D721Med (cell line): ENCODE measurements at regions not wholly inside any gene's neighbourhood (a gene's known extent, or its start where the extent isn't known, plus 50 kb on each side); places are given as distances from the start of the nearest gene placed in this dataset.

Experiments
- DNase-seq: peaks from one replicate; pipeline ENCODE4 v3.0.0; 2011; ENCODE audit warnings: low spot score; ENCODE audit not compliant: insufficient read length
- FAIRE-seq: peaks from 2 replicates; lab custom pipeline; 2011; peaks lifted over from hg19 to GRCh38; lab: Jason Lieb, UNC
- TF ChIP-seq, protein P1 (sequence below): IDR thresholded peaks from 2 replicates; pipeline ENCODE4 v1.5.1; 2012; ENCODE audit warnings: mild to moderate bottlenecking, control low read depth; ENCODE audit not compliant: insufficient read depth; ENCODE audit errors: missing control alignments

DNA sequence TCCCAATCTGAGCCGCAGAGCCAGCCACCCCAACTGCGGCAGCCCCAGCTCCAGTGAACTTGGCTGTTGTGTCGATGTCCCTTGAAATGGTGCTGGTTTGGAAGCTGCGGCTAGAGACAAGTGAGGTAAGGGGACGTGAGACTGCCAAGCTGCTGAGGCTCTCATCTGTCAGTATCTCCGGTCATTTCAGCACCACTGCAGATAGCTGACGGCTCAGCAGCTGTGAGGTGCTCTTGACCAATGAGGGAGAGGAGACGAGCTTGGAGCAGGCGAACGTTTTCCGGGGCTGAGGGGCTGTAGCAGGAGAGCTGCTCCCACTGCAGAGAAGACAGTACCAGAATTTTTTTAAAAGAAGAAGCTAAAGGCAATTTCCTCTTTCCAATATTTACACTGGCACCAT lies 175.5 kb upstream of the CASK start:
- no peak for FAIRE-seq
- no peak for DNase-seq
- TF ChIP-seq, protein P1, sequence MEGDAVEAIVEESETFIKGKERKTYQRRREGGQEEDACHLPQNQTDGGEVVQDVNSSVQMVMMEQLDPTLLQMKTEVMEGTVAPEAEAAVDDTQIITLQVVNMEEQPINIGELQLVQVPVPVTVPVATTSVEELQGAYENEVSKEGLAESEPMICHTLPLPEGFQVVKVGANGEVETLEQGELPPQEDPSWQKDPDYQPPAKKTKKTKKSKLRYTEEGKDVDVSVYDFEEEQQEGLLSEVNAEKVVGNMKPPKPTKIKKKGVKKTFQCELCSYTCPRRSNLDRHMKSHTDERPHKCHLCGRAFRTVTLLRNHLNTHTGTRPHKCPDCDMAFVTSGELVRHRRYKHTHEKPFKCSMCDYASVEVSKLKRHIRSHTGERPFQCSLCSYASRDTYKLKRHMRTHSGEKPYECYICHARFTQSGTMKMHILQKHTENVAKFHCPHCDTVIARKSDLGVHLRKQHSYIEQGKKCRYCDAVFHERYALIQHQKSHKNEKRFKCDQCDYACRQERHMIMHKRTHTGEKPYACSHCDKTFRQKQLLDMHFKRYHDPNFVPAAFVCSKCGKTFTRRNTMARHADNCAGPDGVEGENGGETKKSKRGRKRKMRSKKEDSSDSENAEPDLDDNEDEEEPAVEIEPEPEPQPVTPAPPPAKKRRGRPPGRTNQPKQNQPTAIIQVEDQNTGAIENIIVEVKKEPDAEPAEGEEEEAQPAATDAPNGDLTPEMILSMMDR: no peak

DNA sequence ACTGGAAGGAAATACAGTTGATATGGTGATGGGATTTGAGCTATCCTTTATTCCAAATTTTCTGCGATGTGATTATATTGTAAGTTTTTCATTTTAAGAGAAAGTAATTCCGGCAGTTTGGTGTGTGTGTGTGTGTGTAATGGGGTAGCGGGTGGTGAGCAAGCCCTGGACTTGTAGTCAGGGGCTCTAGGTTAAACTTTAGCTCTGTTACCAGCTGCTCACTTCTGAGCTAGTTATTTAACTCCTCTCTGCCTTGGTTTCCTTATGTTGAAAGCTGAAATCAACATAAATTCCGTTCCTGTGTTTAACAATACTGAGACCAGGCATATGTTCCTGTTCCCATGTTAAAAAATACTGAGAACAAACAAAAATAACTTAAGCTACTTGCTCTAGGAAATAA lies 174.1 kb upstream of the CASK start:
- no peak for FAIRE-seq
- TF ChIP-seq, protein P1: no peak

DNA sequence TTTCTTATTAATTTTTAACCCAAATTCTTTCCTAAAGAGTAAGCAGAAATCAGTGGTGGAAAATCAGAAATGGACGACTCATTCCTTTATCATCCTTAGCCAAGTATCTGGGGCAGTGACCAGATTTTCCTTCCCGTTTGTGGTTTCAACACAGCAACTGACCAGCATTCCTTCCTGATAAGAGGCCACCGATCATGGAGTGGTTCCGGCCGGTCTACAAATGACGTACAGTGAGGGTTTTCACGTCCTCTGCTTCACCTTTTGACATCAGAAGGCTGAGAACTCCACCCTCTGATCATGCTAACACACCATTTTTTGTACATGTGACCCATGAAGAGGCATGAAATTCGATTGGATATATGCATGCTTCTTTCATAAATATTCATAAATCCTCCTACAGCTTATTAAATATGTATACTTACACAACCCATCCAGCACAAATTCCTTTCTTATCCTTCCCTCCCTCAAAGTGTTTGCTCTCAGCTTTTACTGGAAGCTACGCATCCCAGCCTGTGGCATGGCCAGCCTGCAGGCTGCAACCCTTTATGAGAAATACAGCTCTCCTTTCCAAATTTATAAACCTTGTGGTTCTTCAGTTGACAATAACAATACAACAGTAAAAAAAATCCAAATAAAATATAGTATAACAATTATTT lies 173.0 kb upstream of the CASK start:
- TF ChIP-seq, protein P1: no peak
- DNase-seq (no peak), FAIRE-seq (no peak)

More for the DNA sequence above, 174.1 kb upstream of the CASK start:
- no peak for DNase-seq

DNA sequence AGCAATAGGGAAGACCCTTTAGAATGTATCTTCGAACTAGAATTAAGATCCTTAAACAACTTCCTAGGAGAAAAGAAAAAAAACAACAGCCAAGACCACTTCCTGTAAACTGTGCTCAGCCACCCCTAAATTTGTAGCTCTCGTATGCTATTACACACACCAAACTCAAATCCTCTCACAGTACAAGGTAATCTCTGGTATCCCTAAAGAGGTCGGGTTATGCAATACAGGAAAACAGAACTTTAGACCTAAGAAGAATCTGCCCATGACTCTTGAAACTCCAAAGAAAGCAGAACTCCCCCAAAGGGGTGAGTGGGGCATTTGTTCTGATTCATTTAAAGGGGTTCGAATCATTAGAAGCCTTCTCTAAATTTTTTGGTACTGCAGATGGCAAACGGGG lies 170.9 kb upstream of the CASK start:
- no peak for DNase-seq
- no peak for FAIRE-seq
- TF ChIP-seq, protein P1: no peak

DNA sequence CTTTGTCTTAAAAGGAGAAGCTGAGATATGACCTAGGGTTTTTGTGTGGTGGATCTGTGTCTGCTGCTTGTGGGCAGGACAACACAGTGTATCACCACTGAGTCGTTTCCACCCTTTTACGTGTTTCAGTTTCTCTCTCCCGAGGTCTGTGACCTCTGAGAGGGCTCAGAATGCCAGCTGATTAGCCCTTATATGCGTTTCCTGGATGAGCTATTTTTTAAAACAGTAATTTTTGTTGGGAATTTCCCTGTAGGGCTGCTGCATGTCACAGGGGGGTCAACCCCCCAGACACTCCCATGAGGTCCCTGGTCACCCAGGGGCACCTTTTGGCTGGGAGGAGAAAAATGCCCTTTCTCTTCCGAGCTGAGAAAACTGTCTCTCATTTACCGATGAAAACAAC lies 170.4 kb upstream of the CASK start:
- FAIRE-seq (no peak), DNase-seq (no peak)
- TF ChIP-seq, protein P1: no peak

DNA sequence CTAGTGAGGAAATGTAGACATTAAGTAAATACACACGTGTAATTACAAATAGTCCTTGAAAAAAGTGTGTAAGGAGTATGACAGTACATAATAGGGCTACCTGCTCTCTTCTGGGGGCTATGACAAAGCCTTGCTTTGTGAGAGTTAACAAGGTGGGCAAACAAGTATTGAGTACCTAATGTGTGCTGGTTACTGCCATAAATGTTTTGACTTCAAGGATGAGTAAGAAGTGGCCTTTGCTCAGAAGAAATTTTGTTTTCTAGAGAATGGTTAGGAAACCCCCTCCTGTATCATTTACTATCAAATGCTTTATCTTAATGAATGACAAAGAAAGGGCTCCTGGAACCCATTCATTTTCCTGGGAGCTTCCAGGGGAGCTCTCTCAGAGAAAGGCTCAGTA lies 167.0 kb upstream of the CASK start:
- DNase-seq (no peak), FAIRE-seq (no peak)
- TF ChIP-seq, protein P1: no peak

DNA sequence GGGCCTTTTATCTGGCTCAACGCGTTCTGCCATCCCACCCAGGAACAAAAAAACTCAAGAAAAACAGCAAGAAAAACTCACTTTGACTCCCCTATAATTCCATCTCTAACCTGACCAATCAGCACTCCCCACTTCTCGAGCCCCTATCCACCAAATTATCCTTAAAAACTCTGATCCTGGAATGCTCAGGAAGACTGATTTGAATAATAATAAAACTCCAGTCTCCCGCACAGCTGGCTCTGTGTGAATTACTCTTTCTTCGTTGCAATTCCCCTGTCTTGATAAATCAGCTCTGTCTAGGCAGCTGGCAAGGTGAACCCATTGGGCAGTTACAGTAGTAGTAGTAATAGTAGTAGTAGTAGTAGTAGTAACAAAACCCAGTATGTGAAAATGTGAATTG lies 165.7 kb upstream of the CASK start:
- no peak for DNase-seq
- FAIRE-seq: no peak
- TF ChIP-seq, protein P1: no peak
